Adrenal gland (tissue), 5 donors: ENCODE measurements at regions not wholly inside any gene's neighbourhood (a gene's known extent, or its start where the extent isn't known, plus 50 kb on each side); places are given as distances from the start of the nearest gene placed in this dataset.

ENCODE experiments used
- POLR2A ChIP-seq, 2 donors: fragments of 450-650 bp; IDR thresholded peaks; one replicate each; pipeline ENCODE4 v1.6.1; 2017; ENCODE audit warnings: antibody characterized with exemption in 2 of 2, mild to moderate bottlenecking in 2 of 2, moderate library complexity in 1 of 2
- TF ChIP-seq, protein P1 (sequence below), 6 experiments: fragments of 450-650 bp in 4 of 6; fragments of 200-600 bp in 2 of 6; sonication (generic) in 1 of 6; IDR thresholded peaks; 1 replicate in 5 of 6; 2 replicates in 1 of 6; pipeline versions ENCODE4 v1.5.1 to v1.8.0; 2016 to 2021; ENCODE audit warnings: antibody characterized with exemption in 6 of 6, mild to moderate bottlenecking in 2 of 6, moderate library complexity in 1 of 6
- donor health status: DM: no; HTN: no; CAD: no.

DNA sequence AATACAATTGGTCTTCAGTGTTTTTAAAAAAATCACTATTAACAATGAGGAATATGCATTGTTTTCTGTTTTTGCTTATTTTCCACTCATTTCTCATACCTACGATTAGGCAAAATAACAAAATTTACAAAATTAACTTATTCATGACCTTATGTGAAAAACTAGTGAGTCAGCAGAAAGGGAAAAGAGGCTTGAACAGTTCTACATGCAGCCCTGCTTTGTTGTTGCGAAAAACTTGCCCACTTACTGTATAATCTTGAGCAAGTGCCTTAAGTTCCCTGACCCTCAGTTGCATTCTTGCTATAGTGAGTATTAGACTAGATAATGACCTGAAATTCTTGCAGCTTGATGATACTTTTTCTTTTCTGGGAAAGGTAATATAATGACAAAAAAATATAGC lies 551.1 kb upstream of the BCHE start:
- TF ChIP-seq POLR2A (IDR thresholded peaks at IDR 0.05): no peak
- TF ChIP-seq, protein P1, sequence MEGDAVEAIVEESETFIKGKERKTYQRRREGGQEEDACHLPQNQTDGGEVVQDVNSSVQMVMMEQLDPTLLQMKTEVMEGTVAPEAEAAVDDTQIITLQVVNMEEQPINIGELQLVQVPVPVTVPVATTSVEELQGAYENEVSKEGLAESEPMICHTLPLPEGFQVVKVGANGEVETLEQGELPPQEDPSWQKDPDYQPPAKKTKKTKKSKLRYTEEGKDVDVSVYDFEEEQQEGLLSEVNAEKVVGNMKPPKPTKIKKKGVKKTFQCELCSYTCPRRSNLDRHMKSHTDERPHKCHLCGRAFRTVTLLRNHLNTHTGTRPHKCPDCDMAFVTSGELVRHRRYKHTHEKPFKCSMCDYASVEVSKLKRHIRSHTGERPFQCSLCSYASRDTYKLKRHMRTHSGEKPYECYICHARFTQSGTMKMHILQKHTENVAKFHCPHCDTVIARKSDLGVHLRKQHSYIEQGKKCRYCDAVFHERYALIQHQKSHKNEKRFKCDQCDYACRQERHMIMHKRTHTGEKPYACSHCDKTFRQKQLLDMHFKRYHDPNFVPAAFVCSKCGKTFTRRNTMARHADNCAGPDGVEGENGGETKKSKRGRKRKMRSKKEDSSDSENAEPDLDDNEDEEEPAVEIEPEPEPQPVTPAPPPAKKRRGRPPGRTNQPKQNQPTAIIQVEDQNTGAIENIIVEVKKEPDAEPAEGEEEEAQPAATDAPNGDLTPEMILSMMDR (IDR thresholded peaks at IDR 0.05): no peak
